NOMO-1 (cell line): ENCODE measurements at regions not wholly inside any gene's neighbourhood (a gene's known extent, or its start where the extent isn't known, plus 50 kb on each side); places are given as distances from the start of the nearest gene placed in this dataset.
A peak's percentile ranks its signal among the peaks of the same experiment; 100 is the strongest.
"Not testable (repeated sequence)": the region's sequence is repeated elsewhere in the genome, so short reads cannot be mapped to it uniquely, and the experiment has no call there.

Experiments used
- DNase-seq, 2 experiments: peaks; one replicate each; lab custom pipeline; 2025; ENCODE audit not compliant: unreplicated experiment in 2 of 2; lab: John Stamatoyannopoulos, UW

DNA sequence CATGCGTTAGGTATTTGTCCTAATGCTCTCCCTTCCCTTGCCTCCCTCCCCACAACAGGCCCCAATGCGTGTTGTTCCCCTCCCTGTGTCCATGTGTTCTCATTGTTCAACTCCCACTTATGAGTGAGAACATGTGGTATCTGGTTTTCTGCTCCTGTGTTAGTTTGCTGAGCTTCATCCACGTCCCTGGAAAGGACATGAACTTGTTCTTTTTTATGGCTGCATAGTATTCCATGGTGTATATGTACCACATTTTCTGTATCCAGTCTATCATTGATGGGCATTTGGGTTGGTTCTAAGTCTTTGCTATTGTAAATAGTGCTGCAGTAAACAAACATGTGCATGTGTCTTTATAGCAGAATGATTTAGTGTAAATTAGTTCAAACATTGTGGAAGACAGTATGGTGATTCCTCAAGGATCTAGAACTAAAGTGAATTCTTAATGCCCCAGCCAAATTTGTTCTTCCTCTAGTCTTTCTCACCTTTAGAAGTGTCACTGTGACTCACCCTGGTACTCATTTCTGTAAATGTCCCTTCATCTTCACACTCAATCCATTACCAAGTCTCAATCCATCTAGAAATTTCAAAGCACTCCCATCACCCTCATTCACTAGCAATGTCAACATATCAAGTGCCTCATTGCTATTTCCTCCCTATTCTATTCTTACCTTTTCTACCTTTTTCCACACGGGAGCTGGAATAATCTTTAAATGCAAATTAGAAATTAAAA, 123.9 kb downstream of the MREG start:
- DNase-seq: not testable (repeated sequence)

DNA sequence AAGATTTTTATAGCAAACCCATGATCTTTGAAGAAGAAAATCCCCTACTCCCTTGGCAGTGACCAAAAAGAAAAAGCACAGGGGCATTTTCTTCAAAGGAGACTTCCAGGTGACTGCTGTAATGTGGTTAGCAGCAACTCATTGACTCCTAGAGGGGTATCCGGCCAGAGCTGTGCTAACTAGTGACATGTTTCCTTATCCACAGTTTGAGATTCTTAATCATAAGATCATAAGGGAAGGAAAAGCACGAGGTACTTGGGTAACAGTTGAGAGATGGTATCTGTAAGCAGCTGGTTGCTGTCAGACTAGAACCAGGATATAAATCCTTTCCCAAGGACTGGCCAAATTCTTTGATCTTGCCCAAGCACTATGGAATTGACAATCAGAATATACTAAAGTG, 124.7 kb downstream of the MREG start:
- no peak for DNase-seq

DNA sequence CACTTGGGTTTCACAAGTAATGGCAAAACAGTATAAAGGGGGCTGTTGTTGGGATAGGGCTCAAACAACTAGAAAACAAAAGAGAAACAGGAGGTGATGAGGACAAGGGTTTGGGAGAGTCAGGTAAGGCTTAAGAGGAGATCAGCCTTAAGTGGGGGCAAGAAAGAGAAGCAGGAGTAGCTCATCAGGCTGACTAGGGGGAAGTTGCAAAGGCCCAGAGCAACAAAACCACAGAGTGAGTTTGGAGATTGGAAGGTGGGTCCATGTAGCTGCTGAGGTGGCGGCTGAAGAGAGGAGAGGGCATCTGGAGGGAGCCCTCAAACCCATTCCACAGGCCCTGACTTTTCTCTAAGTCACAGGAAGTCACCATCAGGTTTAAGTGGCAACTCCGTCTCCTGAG, 126.0 kb downstream of the MREG start:
- peak; percentile 15 to 35 for DNase-seq

DNA sequence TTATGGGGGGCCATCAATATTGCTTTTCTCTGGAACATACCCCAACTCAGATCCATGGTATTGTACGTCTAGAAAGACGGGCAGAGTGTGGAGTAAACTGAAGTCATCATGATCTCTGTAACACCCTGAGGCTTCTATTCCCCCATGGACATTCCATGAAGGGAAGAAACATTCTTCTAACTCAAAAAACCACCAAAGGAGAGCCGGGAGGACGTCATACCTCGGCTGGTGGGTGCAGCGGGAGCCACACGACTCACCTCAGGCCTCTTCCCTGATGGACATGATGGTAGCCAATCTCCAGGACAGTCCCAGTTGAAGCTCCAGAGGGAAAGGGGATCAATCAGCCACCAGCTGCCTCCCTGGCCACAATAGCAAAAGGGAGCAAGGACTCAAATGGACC, 127.3 kb downstream of the MREG start:
- no peak for DNase-seq

DNA sequence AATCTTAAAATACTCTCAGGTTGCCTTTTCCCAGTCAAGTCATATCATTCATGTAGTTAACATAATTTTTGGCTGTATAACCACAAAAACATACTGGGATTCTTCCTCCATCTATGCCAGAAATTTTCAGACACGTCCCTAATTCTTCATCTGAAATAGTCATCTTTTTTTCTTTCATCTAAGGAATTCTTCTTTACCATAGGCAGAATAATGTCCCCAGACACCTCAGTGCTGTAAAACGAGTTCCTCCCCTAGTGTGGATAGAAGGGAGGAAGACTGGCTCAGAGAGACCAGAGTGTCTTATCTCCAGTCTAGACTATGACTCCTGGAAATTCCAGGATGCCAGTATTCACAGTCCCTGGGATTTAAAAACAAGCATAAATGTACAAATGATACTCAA, 127.8 kb downstream of the MREG start:
- DNase-seq: no peak

DNA sequence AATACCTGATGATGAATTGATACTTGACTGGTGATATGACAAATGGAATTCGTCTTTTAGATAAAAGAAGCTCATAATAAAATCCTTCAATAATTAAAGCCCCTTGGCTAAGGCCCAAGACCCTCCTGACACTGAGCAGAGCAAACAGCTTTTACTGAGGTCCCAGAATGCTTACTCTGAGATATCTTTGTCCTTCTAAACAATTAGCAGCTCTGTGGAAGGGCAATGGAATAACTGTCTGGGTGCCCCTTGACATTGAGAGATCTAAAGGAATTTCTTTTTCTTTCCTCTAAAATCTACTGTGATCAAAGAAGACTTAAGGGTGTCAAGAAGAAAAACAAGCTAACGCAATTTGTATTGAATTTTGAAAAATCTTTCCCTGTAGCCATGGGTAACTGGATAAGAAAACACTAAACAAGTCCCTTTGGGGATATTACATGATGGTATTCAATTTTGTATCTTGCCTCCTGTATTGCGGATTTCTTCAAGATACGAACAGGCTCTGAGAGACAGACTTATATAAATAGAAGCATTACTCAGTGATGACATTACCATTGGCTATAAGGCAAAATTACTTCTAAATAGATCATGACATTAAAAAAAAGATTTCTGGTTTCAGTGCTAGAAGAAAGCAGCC, 128.8 kb downstream of the MREG start:
- no peak for DNase-seq

DNA sequence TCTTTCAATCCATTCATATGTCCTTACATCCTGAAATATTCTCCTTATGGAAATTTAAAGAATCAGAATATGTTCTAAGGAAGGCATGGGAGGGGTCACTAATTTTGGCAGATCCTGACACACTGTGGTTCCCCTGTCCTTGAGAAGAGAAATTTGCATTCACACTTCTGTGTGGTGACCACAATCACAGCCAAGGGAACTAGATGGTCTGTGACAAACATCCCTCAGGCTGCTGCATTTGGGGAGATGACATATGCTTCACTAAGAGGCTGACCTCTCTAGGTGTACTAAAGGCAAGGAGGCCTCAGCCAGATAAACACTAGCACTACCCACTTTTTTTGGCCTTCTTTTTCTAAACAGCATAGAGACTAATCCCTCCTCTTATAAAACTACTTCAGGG, 129.6 kb downstream of the MREG start:
- DNase-seq: no peak

DNA sequence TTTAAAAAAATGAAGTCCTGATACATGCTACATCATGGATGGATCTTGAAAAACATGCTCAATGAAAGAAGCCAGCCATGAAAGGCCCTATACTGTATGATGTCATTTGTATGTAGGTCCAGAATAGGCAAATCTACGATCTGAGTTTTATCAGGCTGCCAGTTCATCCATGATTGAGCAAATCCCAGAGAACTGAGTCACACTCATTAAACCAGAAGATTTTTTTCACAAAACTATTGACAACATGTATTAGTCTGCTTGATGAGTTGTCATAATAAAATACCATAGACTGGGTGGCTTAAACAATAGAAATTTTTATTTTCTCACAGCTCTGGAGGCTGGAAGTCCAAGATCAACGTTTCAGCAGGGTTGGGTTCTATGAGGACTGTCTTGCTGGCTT, 130.7 kb downstream of the MREG start:
- DNase-seq: no peak

DNA sequence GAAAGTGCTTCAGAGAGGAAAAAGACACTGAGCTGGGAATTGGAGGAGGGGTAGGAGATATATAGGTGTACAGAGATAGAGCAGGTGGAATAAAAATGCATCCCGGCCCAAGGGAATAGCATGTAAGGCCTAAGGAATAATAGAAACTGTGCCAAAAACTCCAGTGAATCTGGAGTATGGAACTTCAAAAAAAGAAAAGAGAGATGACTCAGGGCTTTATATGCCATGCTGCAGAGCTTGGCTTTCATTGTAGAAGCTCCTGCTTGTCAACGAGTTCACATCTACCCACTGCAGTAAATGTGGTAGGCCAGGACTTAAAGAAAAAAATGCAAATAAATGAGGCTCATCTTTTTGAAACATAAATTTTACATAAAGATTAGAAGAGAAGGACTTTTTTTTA, 131.8 kb downstream of the MREG start:
- no peak for DNase-seq

DNA sequence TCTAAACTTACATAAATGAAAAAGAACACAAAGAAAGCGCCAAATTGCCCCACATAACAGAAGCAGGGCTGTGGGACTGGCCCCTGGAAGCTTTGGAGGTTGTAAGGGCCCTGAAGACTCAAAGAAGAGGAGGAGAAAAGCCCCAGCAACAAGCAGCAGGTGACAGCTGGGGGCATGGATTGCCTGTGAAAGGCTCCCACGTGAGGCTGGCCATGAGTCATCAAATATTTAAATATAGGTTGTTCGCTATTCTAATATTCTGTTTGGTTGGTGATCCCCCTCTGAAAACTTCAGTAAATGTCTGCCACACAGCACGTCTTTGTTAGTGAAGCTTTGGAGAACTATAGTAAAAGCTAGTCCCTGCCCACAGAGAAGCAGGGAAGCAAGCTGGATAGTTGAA, 132.4 kb downstream of the MREG start:
- DNase-seq: no peak

DNA sequence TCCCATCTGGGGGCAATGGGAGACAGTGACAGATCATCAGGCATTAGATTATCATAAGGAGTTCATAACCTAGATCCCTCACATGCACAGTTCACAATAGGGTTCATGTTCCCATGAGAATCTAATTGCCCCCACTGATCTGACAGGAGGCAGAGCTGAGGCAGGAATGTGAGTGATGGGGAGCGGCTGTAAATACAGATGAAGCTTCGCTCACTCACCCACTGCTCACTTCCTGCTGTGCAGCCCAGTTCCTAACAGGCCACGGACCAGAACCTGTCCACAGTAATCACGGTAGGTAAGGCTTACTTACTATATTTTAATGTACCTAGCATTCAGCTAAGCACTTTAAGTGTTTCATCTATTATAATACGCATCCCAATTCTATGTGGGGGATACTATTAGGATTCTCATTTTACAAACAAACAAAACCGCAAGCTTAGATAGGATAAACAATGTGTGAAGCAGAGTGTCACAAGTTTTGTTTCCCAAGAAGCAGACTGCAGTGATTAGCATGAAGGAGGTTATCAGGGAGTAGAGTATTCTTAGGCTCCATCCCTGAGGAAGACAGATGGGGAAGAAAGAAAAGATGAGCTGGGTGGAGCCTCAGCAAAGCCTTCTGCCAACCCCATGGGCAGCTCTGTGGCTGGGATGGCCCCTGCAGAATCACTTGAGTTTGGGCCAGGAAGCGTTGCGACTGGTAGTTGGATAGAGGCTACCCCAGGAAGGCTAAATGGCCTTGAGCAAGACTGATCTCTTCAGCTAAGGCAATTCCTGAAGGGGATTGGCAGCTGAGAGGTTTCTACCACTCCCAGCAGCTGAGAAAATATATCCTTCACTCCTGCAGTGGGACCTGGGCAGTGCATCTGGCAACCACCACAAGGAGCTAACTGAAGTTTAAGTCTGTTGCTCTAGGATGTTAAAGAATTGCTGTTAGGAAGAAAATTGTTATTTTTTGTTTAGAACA, 133.1 kb downstream of the MREG start:
- DNase-seq: no peak

DNA sequence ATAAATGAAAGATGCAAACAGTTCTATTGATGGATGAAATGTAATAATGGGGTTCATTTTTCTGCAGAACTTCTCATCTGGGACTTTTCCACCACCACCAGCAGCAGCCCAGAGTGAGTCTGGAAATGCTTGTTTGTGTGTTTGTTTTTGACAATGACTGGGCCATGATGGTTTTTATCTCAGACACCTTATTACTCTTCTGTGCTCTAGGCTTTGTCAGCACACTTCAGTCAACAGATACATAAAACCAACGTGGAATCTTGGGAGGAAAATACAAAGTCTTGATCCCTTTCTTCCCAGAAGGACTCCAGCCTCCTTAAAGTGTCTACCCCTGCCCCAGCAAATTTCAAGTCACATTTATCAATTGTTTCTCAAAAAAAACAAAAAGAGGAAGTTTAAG, 134.0 kb downstream of the MREG start:
- peak in 1 of 2 experiments; percentile 3 for DNase-seq

DNA sequence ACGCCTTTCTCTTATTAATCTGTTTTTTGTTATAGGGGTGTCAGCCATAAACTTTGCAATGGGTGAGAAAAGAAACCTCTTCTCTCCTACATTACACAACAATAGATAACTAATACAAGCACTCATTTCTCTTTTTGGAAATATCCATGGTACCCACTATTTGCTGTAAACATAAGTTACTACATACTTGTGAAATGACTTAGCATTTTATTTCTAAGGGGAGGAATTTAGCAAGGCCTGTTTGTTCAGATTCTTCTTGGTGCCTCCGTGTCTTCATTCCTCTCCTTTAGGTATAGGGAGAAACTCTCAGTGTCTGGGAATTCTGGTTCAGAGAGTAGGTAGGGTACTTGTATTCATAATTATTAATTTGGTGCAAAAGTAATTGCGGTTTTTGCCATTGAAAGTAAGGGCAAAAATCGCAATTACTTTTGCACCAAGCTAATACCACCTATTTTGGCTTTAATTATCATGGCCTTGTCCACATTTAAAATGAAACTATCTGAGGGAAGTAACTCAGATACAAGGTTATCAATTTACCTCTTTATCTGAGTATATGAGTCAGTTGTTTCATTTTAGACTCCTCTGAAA, 134.8 kb downstream of the MREG start:
- no peak for DNase-seq

DNA sequence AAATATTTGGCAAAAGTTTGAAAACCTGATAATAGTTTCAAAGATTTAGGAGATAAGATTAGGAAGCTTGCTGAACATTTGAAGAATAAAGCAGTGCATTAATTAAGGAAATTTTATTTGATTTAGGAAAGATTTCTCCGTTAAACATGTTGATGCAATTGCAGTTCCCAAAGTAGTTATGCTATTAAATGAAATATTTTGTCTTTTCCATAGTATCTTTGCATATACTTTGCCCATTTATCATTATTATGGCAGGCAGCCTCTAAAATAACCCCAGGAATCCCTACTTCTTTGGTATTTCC, 136.5 kb downstream of the MREG start:
- DNase-seq: no peak

DNA sequence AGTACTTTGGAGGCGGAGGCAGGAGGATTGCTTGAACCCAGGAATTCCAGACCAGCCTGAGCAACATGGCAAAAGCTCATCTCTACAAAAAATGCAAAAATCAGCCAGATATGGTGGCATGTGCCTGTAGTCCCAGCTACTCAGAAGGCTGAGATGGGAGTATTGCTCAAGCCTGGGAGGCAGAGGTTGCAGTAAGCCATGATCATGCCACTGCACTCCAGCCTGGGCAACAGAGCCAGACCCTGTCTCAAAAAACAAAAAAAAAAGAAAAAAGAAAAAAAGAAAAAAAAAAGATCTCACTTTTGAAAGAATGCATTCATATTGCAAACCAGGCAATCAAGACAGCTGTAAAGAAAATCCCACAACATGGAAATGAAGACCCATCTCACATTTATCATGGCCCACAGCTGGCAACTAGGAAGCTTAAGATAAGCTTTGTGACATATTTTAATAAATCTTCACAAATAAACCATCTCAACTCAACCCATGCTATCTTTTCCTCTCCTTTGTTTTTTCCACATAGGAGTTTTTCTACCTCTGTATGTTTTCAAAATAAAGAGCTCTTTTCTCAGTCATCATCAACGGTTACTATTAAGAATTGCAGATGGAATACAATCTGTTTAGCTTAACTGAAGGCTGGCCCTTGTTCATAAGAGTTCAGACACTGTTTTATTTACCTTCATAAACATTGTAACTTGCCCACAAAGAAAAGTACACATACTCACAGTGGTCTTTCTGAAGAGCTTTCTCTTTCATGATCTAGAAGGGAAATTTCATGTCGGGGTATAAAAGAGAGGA, 137.0 kb downstream of the MREG start:
- DNase-seq: no peak

DNA sequence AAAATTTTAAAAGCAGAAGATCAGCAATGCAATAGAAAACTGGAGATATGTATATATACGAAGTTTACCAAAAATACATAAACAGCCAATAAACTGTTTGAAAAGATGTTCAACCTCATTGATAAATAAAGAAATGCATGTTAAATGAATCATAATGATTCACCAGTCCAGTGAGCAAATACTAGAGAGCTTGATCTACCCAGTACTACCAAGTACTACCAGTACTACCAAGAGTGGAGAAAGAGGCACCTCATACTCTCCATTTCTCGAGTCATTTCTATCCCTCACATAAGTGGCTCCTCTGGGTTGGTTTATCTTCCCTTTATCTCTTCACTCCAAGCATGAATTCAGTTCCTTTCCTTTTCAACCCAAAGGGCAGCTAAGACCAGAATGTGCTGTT, 138.9 kb downstream of the MREG start:
- no peak for DNase-seq

DNA sequence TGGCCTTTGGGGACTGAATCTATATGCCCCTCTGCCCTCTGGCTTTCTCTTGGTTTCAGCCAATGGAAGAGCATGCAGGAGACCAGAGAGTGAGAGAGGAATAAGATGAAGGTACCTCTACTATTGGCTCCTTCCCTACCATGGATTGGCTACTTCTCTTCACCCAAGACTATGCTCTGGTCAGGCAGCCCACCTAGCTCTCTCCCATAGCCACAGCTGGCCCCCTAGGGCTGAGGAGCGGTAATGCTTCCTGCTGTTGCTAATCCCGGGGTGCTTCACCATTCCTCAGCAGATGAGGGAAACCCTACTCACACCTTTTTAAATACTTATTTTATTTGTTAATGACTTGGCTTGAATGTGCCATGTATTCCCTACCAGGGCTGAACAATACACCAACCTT, 142.4 kb downstream of the MREG start:
- DNase-seq: no peak

DNA sequence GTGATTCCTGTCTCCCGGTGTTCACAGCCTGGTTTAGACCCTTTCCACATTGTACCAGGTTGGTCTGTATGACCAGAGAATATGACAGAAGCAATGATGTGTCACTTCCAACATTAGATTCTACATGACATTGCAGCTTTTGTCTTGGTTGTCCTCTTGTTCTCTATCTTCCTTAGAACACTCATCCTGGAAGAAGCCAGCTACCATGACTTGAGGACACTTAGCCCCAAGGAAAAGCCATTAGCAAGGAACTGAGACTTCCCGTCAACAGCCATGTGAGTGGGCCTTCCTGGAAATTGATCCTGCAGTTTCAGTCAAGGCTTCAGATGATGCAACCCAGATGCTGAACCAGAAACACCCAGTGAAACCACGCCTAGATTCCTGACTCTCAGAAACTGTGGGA, 143.3 kb downstream of the MREG start:
- DNase-seq: no peak

DNA sequence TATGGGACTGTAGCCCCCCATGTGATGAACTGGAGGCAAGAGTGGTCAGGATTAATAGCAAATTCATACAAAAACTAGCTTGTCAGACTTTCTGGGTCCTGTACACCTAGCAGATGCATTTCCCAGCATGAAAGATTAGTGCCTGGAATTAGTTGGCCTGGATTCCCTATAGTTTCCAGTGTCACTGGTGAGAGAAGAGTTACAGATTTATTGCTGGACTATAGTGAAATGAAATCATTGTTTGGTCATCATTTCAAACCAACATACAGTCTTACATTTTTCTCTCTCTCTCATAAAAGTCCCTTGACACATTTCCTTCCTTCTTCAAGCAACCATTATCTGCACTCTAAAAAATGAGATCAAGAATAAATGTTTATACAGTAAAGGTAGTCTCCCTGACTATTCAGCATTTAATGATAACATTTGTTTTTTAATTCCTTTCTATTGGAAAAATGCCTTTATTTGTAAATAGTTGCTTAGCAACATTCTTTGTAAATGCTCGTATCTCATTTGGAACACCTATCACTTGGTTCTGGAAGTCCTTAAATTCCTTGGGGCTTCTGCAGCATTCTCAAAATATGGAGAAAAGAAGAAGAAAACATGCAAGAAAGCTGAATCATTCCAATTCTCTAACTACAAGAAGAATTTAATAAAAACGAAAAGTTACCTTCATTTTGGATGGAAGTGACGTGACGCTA, 144.4 kb downstream of the MREG start:
- DNase-seq: no peak

DNA sequence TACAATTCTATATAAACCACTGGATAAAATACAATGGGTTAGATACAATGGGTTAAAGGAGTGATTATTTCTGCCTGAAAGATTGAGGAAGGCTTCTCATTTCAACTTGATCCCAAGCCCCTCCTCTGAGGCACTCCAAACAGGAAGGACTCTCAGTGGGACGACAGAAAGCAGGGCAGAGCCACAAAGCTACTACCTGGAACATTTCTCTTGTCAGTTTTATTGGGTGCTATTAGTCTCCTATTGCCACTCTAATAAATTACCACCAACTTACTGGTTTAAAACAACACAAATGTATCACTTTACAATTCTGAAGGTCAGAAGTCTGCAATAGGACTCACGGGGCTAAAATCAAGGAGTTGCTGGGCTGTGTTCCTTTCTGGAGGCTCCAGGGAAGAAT, 146.7 kb downstream of the MREG start:
- DNase-seq: no peak
